Activated CD8-positive, alpha-beta T cell treated with anti-CD3 and anti-CD28 coated beads, Interleukin-2, amount 10 ng/mL, durations not matched to agents 7 days and 5 days (primary cell): ENCODE measurements at regions not wholly inside any gene's neighbourhood (a gene's known extent, or its start where the extent isn't known, plus 50 kb on each side); places are given as distances from the start of the nearest gene placed in this dataset.
"Not testable (repeated sequence)": the region's sequence is repeated elsewhere in the genome, so short reads cannot be mapped to it uniquely, and the experiment has no call there.

Experiments
- ATAC-seq: fragments of 150-1000 bp; cut with Tn5 transposase; one replicate; pipeline ENCODE4 v1.10.0; 2021; ENCODE audit warnings: moderate library complexity
- CTCF ChIA-PET: fragments of 350-600 bp; sonication (Branson Sonifier 250); formaldehyde crosslinking; loops from one replicate; lab custom pipeline; 2021; ENCODE audit warnings: antibody characterized with exemption; lab: Charles Lee
- POLR2A ChIA-PET: fragments of 350-600 bp; sonication (Branson Sonifier 250); formaldehyde crosslinking; loops from one replicate; lab custom pipeline; 2021; ENCODE audit warnings: antibody characterized with exemption; lab: Charles Lee
- DNase-seq: peaks from one replicate; pipeline ENCODE4 v3.0.0-alpha.2; 2020
- H3K27ac Mint-ChIP-seq: one replicate; pipeline ENCODE4 v1.8.0; 2021; ENCODE audit warnings: mild to moderate bottlenecking, mixed read lengths
- H3K27me3 Mint-ChIP-seq: one replicate; pipeline ENCODE4 v1.8.0; 2021; ENCODE audit warnings: low read depth, mixed read lengths
- H3K36me3 Mint-ChIP-seq: one replicate; pipeline ENCODE4 v1.8.0; 2021; ENCODE audit warnings: low read depth, mixed read lengths
- H3K4me1 Mint-ChIP-seq: one replicate; pipeline ENCODE4 v1.8.0; 2021; ENCODE audit warnings: low read depth, mixed read lengths
- H3K4me3 Mint-ChIP-seq: one replicate; pipeline ENCODE4 v1.8.0; 2021; ENCODE audit warnings: mild to moderate bottlenecking, mixed read lengths
- H3K9me3 Mint-ChIP-seq: one replicate; pipeline ENCODE4 v1.8.0; 2022; ENCODE audit warnings: mixed read lengths; ENCODE audit not compliant: insufficient read depth

DNA sequence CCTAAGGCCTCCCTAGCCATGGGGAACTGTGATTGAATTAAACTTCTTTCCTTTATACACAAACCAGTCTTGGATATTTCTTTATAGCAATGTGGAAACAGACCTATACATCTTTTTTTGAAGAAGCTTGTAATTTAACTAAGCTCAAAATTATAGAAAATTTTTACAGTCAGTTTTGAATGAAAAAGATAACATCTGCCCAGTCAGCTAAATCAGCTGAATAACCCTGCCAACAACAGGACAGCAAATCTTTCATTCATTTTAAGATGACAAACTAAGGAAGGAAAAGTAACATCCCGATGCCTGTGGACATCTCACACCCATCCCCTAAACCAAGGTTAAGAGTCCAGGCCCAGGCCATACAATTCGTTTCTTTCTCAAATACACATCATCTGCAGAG, 541.3 kb upstream of the SLC39A10 start:
- H3K27me3 Mint-ChIP-seq, result no peaks in the 10 kb centered on the region
- H3K4me1 Mint-ChIP-seq, result no peaks in the 10 kb centered on the region
- no peak overlapping the region for H3K4me3 Mint-ChIP-seq
- DNase-seq, result no peak
- H3K27ac Mint-ChIP-seq, result no peak overlapping the region
- H3K9me3 Mint-ChIP-seq, result no peaks in the 10 kb centered on the region
- no peak for ATAC-seq
- POLR2A ChIA-PET, result no interaction called here
- no peaks in the 10 kb centered on the region for H3K36me3 Mint-ChIP-seq
- CTCF ChIA-PET, result no interaction called here

DNA sequence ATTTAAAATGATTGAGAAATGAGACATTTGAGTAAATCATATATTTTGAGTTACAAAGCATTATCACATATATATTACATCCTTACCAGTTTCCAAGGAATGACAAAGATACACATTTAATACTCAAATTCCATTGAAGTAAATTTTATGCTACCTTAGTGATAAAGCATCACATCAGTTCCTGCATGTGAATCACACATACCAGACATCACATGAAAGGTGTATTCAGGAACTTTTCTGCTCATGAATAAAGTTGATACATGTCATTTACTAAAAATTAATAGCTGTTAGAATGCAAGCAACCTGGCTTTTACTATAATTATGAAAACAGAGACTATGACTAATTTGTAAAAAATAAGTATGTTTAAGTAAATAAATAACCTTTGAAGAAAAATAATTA, 548.8 kb upstream of the SLC39A10 start:
- Mint-ChIP-seq H3K27me3 (no peaks in the 10 kb centered on the region), H3K4me1 (no peaks in the 10 kb centered on the region), H3K27ac (no peak overlapping the region), H3K9me3 (no peaks in the 10 kb centered on the region), H3K36me3 (no peaks in the 10 kb centered on the region), H3K4me3 (no peak overlapping the region)
- POLR2A ChIA-PET, result no interaction called here
- DNase-seq (no peak), ATAC-seq (no peak)
- CTCF ChIA-PET, result no interaction called here

DNA sequence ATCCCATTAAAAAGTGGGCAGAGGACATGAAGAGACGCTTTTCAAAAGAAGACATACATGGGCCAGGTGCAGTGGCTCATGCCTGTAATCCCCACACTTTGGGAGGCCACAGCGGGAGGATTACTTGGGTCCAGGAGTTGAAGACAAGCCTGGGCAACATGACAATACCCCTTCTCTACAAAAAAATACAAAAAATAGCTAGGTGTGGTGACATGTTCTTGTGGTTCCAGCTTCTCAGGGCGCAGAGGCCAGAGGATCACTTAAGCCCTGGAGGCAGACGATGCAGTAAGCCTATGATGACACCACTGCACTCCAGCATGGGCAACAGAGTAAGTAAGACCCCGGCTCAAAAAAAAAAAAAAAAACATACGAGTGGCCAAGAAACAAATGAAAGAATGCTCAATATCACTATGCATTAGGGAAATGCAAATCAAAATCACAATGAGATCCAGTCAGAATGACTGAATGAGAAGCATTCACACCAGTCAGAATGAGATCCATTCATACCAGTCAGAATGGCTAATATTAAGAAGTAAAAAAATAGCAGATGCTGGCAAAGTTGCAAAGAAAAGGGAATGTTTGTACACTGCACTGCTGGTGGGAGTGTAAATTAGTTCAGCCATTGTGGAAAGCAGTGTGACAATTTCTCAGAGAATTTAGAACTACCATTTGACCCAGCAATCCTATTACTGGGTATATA, 550.2 kb upstream of the SLC39A10 start:
- Mint-ChIP-seq H3K27ac (no peak overlapping the region), H3K27me3 (no peaks in the 10 kb centered on the region), H3K4me3 (no peak overlapping the region), H3K4me1 (no peaks in the 10 kb centered on the region), H3K9me3 (no peaks in the 10 kb centered on the region), H3K36me3 (no peaks in the 10 kb centered on the region)
- no peak for DNase-seq
- POLR2A ChIA-PET, result no interaction called here
- no peak for ATAC-seq
- CTCF ChIA-PET, result no interaction called here

DNA sequence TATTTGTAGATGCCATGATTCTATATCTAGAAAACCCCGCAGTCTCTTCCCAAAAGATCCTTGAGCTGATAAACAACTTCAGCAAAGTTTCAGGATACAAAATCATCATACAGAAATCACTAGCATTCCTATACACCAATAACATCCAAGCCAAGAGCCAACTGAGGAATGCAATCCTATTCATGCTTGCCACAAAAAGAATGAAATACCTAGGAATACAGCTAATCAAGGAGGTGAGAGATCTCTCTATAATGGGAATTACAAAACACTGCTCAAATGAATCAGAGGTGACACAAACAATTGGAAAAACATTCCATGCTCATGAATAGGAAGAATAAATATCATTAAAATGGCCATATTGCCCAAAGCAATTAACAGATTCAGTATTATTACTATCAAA, 551.4 kb upstream of the SLC39A10 start:
- H3K9me3 Mint-ChIP-seq, result no peaks in the 10 kb centered on the region
- H3K27ac Mint-ChIP-seq, result no peak overlapping the region
- DNase-seq (no peak), ATAC-seq (no peak)
- no peaks in the 10 kb centered on the region for H3K36me3 Mint-ChIP-seq
- no peaks in the 10 kb centered on the region for H3K4me1 Mint-ChIP-seq
- no peaks in the 10 kb centered on the region for H3K27me3 Mint-ChIP-seq
- ChIA-PET CTCF (no interaction called here), POLR2A (no interaction called here)
- H3K4me3 Mint-ChIP-seq, result no peak overlapping the region

DNA sequence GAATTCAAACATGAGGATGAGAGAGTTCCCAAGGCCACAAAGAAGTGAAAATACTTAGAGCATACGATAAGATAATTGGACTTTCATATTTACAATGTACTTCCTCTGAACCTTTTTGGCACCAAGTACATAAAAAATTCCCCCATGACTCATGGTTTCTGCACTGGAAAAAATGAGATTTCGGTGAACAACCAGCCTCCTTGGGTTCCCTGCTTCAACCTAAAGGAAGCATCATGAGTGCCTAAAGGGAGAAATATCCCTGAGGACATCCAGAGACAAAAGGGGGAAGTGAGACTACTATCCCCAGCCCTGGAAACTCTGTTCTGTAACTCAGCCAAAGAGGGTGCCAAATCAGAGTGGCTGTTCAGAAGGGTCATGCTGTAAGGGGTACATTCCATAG, 562.7 kb upstream of the SLC39A10 start:
- ATAC-seq (no peak), DNase-seq (no peak)
- CTCF ChIA-PET, result no interaction called here
- H3K4me3 Mint-ChIP-seq, result no peak overlapping the region
- no peak overlapping the region for H3K27ac Mint-ChIP-seq
- no peaks in the 10 kb centered on the region for H3K9me3 Mint-ChIP-seq
- no peaks in the 10 kb centered on the region for H3K36me3 Mint-ChIP-seq
- POLR2A ChIA-PET, result no interaction called here
- H3K4me1 Mint-ChIP-seq, result no peaks in the 10 kb centered on the region
- no peaks in the 10 kb centered on the region for H3K27me3 Mint-ChIP-seq

- DNase-seq, result no peak
- ChIA-PET CTCF (no interaction called here), POLR2A (no interaction called here)
- no peaks in the 10 kb centered on the region for H3K4me1 Mint-ChIP-seq
- H3K9me3 Mint-ChIP-seq, result no peaks in the 10 kb centered on the region
- no peak overlapping the region for H3K27ac Mint-ChIP-seq
- no peak overlapping the region for H3K4me3 Mint-ChIP-seq
- no peaks in the 10 kb centered on the region for H3K27me3 Mint-ChIP-seq
- ATAC-seq, result no peak
- H3K36me3 Mint-ChIP-seq, result no peaks in the 10 kb centered on the region
Measured at GRCh38 chr2:195092341-195092740, 564.7 kb upstream of the SLC39A10 start.

DNA sequence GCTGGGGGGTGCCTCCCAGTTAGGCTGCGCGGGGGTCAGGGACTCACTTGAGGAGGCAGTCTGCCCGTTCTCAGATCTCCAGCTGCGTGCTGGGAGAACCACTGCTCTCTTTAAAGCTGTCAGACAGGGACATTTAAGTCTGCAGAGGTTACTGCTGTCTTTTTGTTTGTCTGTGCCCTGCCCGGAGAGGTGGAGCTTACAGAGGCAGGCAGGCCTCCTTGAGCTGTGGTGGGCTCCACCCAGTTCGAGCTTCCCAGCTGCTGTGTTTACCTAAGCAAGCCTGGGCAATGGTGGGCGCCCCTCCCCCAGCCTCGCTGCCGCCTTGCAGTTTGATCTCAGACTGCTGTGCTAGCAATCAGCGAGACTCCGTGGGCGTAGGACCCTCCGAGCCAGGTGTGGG, 584.2 kb upstream of the SLC39A10 start:
- H3K27ac Mint-ChIP-seq, CTCF ChIA-PET, H3K4me3 Mint-ChIP-seq, DNase-seq, ATAC-seq, H3K9me3 Mint-ChIP-seq, H3K4me1 Mint-ChIP-seq, POLR2A ChIA-PET, H3K36me3 Mint-ChIP-seq, H3K27me3 Mint-ChIP-seq: not testable (repeated sequence)

GRCh38 chr2:195057001-195057400, 600.0 kb upstream of the SLC39A10 start:
- ATAC-seq, result no peak
- H3K4me1 Mint-ChIP-seq, result no peaks in the 10 kb centered on the region
- H3K9me3 Mint-ChIP-seq, result no peaks in the 10 kb centered on the region
- H3K27ac Mint-ChIP-seq, result no peak overlapping the region
- no peaks in the 10 kb centered on the region for H3K27me3 Mint-ChIP-seq
- CTCF ChIA-PET, result no interaction called here
- no peak overlapping the region for H3K4me3 Mint-ChIP-seq
- POLR2A ChIA-PET, result no interaction called here
- no peak for DNase-seq
- H3K36me3 Mint-ChIP-seq, result no peaks in the 10 kb centered on the region

DNA sequence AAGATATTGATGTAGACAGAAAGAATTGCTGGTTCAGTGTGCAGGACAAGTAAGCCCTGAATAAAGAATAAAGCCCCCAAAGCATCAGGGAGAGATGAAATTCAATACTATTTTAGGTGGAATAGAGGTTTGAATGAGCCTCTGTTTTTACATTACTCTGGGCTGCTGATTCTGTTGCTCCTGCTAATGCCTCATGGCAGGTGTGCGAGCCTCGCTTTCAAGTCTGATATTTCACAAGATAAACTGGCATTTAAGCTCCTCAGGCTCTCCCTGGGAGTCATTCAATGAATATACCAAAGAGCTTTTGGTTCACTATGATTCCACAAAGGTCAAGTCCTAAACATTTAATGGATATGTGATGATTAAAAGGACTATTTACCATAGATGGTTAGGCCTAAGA, 601.0 kb upstream of the SLC39A10 start:
- no peaks in the 10 kb centered on the region for H3K27me3 Mint-ChIP-seq

DNA sequence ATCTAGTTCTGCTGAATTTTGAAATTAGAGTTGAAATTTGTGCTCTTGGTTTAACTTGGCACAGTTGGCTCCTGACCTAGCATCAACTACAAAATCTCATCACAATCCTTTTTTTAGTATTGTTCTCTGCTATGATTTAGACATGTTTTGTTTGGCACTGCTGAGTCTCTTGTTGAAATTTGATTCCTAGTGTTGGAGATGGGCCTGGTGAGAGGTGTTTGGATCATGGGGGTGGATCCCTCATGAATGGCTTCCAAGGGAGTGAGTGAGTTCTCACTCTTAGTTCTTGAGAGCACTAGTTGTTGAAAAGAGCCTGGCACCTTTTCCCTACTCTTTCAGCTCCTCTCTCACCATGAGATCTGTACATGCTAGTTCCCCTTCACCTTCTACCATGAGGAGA, 605.6 kb upstream of the SLC39A10 start:
- no peak for ATAC-seq
- Mint-ChIP-seq H3K36me3 (no peaks in the 10 kb centered on the region), H3K27me3 (no peaks in the 10 kb centered on the region), H3K4me1 (no peaks in the 10 kb centered on the region), H3K9me3 (no peaks in the 10 kb centered on the region), H3K4me3 (no peak overlapping the region), H3K27ac (no peak overlapping the region)
- ChIA-PET POLR2A (no interaction called here), CTCF (no interaction called here)
- no peak for DNase-seq

More for the DNA sequence above, 601.0 kb upstream of the SLC39A10 start:
- Mint-ChIP-seq H3K9me3 (no peaks in the 10 kb centered on the region), H3K36me3 (no peaks in the 10 kb centered on the region), H3K4me1 (no peaks in the 10 kb centered on the region), H3K4me3 (no peak overlapping the region), H3K27ac (no peak overlapping the region)
- no peak for ATAC-seq
- POLR2A ChIA-PET, result no interaction called here
- DNase-seq, result no peak
- CTCF ChIA-PET, result no interaction called here

DNA sequence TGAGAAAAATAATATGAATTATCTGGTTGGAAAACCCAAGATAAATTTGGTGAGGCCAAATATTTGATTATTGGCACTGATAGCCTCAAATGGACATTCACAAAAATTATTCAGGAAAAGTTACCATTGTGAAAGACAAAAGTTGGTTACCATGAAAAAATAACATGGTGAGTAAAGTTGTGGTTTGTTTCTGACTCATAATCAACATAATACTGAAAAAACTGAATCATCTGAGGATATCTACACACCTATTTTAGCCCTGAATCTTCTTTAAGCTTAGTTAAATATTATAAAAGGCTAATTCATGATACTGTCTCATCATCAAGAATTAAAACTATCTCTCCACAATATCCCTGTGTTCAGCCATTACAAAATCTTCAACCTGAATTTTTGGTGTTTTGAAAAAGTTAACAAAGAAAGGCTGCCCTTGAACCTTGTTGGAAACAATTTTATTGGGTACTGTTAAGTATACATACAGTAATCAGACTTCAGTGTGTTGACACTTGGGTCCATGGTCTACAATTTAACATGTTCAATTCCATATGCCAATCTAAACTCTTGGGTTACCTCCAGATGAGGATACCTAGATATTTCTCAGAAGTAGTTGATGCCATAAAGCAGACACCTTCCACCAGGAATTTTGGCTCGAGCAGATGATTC, 607.5 kb upstream of the SLC39A10 start:
- Mint-ChIP-seq H3K36me3 (no peaks in the 10 kb centered on the region), H3K27me3 (no peaks in the 10 kb centered on the region), H3K27ac (no peak overlapping the region), H3K4me1 (no peaks in the 10 kb centered on the region), H3K9me3 (no peaks in the 10 kb centered on the region), H3K4me3 (no peak overlapping the region)
- CTCF ChIA-PET, result interaction anchor here (1.2 kb wide), 1 partner anchor 15 kb away, joined by 3 read pairs; no protein-coding TSS in a partner anchor
- no peak for DNase-seq
- ATAC-seq, result no peak
- POLR2A ChIA-PET, result interaction anchor here (0.6 kb wide), 1 partner anchor 87 kb away, joined by 3 read pairs; no protein-coding TSS in a partner anchor

- no peaks in the 10 kb centered on the region for H3K9me3 Mint-ChIP-seq
- no peak overlapping the region for H3K27ac Mint-ChIP-seq
- no peaks in the 10 kb centered on the region for H3K27me3 Mint-ChIP-seq
- H3K4me3 Mint-ChIP-seq, result no peak overlapping the region
- ATAC-seq (no peak), DNase-seq (no peak)
- ChIA-PET CTCF (no interaction called here), POLR2A (no interaction called here)
- no peaks in the 10 kb centered on the region for H3K36me3 Mint-ChIP-seq
- no peaks in the 10 kb centered on the region for H3K4me1 Mint-ChIP-seq
Measured at GRCh38 chr2:195047955-195048354, 609.1 kb upstream of the SLC39A10 start.
